ENCODE measurements at regions not wholly inside any gene's neighbourhood (a gene's known extent, or its start where the extent isn't known, plus 50 kb on each side); places are given as distances from the start of the nearest gene placed in this dataset.

GRCh38 chr2:120971866-120972265 is 236.2 kb downstream of the GLI2 start:
- TF ChIP-seq CTCF (conservative IDR thresholded peaks at IDR 0.05 in 1 of 2, IDR thresholded peaks at IDR 0.05 in 1 of 2; ENCODE audit: extremely low read depth in 1 of 2, insufficient read depth in 1 of 2, low read depth in 1 of 2, low read length in 2 of 2) (no peak), EZH2 (IDR thresholded peaks at IDR 0.05; ENCODE audit: borderline replicate concordance, low read length) (no peak)

Data from mammary epithelial cell (primary cell).